ENCODE measurements at regions not wholly inside any gene's neighbourhood (a gene's known extent, or its start where the extent isn't known, plus 50 kb on each side); places are given as distances from the start of the nearest gene placed in this dataset.

DNA sequence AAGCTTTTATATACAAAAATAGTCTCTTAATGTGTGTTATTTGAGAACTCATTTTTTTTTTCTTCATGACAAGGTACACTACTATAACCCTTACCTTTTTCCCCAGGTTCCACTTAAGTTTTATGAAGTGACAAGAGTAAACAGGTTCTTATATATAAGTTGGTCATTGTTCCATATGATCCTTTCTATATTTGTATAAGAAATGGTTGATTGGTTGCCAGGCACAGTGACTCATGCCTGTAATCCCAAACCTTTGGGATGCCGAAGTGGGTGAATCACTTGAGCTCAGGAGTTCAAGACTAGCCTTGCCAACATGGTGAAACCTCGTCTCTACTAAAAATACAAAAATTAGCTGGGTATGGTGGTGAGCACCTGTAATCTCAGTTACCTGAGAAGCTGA, 108.3 kb downstream of the PCSK1 start:
- no peak overlapping the region for H2AK5ac ChIP-seq (ENCODE audit: low read depth, low read length)
- H3K4ac ChIP-seq (replicated peaks; ENCODE audit: insufficient read length, low read depth, low read length) = no peak overlapping the region
- TF ChIP-seq BCL11A (IDR thresholded peaks at IDR 0.05; ENCODE audit: low read depth in 2 of 2, low read length in 2 of 2) = no peak
- TF ChIP-seq ASH2L (IDR thresholded peaks at IDR 0.05; ENCODE audit: low read length) = no peak
- no peak for TF ChIP-seq SRF (IDR thresholded peaks at IDR 0.05; ENCODE audit: low read depth, low read length)
- TF ChIP-seq CREB1 (IDR thresholded peaks at IDR 0.05) = no peak
- TF ChIP-seq TBP (IDR thresholded peaks at IDR 0.05; ENCODE audit: low read depth, low read length) = no peak
- no peak for TF ChIP-seq SIN3A (conservative IDR thresholded peaks at IDR 0.05 in 1 of 2, IDR thresholded peaks at IDR 0.05 in 1 of 2; ENCODE audit: low read depth in 1 of 2, low read length in 2 of 2)
- no peak for TF ChIP-seq BACH1 (IDR thresholded peaks at IDR 0.05; ENCODE audit: low read length)
- no peak for TF ChIP-seq CEBPB (IDR thresholded peaks at IDR 0.05; ENCODE audit: low read depth, low read length)
- no peak for TF ChIP-seq POLR2AphosphoS5 (IDR thresholded peaks at IDR 0.05; ENCODE audit: low read depth, low read length)
- no peak for TF ChIP-seq TAF1 (IDR thresholded peaks at IDR 0.05; ENCODE audit: low read depth, low read length)
- no peak for TF ChIP-seq SIRT6 (IDR thresholded peaks at IDR 0.05; ENCODE audit: low read length)
- no peak overlapping the region for H2AFZ ChIP-seq (ENCODE audit: low read length)
- no peak overlapping the region for H3K56ac ChIP-seq (replicated peaks; ENCODE audit: insufficient read length, low read depth, low read length)
- no peaks in the 10 kb centered on the region for H3K79me1 ChIP-seq (ENCODE audit: low read depth, low read length)
- no peak overlapping the region for H3K4me2 ChIP-seq (ENCODE audit: insufficient read depth in 1 of 2, low read depth in 2 of 2, low read length in 2 of 2)
- no peaks in the 10 kb centered on the region for H4K20me1 ChIP-seq (replicated peaks in 1 of 2; ENCODE audit: control insufficient read depth in 1 of 2, insufficient read depth in 2 of 2, low read length in 2 of 2)
- H2BK12ac ChIP-seq (ENCODE audit: low read depth, low read length) = no peak overlapping the region
- H3K27me3 ChIP-seq (replicated peaks in 1 of 4; ENCODE audit: control insufficient read depth in 3 of 4, extremely low read depth in 1 of 4, insufficient read depth in 3 of 4, low read length in 3 of 4) = no peaks in the 10 kb centered on the region
- no peak overlapping the region for H2BK20ac ChIP-seq (ENCODE audit: low read length)
- no peak overlapping the region for H3K23ac ChIP-seq (ENCODE audit: insufficient read length)
- 91% methylated on average over 2 of the region's 2 CpGs; no CpG with 5 or more reads in 1 of the 2 experiments for WGBS, 2 experiments (ENCODE audit: extremely low coverage in 1 of 2, insufficient coverage in 1 of 2, insufficient read length in 1 of 2, insufficient replicate concordance in 2 of 2, low coverage in 1 of 2, low lambda C conversion rate in 2 of 2, missing lambda C conversion rate in 1 of 2)
- H3K4me1 ChIP-seq (replicated peaks in 1 of 4; ENCODE audit: control insufficient read depth in 3 of 4, insufficient read depth in 4 of 4, low read length in 3 of 4) = no peaks in the 10 kb centered on the region
- no peak overlapping the region for H3K9ac ChIP-seq (replicated peaks in 1 of 4; ENCODE audit: extremely low read depth in 1 of 4, low read depth in 3 of 4, low read length in 3 of 4)
- no peak overlapping the region for H4K8ac ChIP-seq (ENCODE audit: extremely low read depth, insufficient read depth, low read length)
- POLR2A ChIA-PET (ENCODE audit: partially characterized antibody) = interaction anchor here (0.7 kb wide), 1 partner anchor 440 kb away, joined by 3 read pairs; no protein-coding TSS in a partner anchor
- no peak overlapping the region for H3K18ac ChIP-seq (ENCODE audit: extremely low read depth, low read length)
- no peak overlapping the region for H3K27ac ChIP-seq (ENCODE audit: low read depth, low read length)
- no peak overlapping the region for H3K4me3 ChIP-seq (ENCODE audit: extremely low read depth in 1 of 4, insufficient read depth in 2 of 4, low read depth in 3 of 4, low read length in 4 of 4)
- FAIRE-seq (no peak), DNase-seq (ENCODE audit: low read depth in 1 of 2, low spot score in 2 of 2) (no peak)
- no peak overlapping the region for H2BK5ac ChIP-seq (ENCODE audit: low read depth, low read length)
- H3K36me3 ChIP-seq (ENCODE audit: control insufficient read depth in 2 of 4, insufficient read depth in 4 of 4, low read length in 3 of 4) = no peaks in the 10 kb centered on the region
- no peaks in the 10 kb centered on the region for H3K9me3 ChIP-seq (ENCODE audit: insufficient read depth in 2 of 2, low read depth in 1 of 2, low read length in 1 of 2)
- no peak overlapping the region for H3K14ac ChIP-seq (ENCODE audit: insufficient read length)
- CTCF ChIA-PET (ENCODE audit: partially characterized antibody) = interaction anchor here (0.9 to 1.4 kb wide), 5 partner anchors 9 to 124 kb away, joined by 3 to 6 read pairs (median 4); no protein-coding TSS in a partner anchor
- no peaks in the 10 kb centered on the region for H3K79me2 ChIP-seq (ENCODE audit: control insufficient read depth in 1 of 2, insufficient read depth in 2 of 2, low read length in 2 of 2)
- H2BK15ac ChIP-seq (ENCODE audit: low read length) = no peak overlapping the region
- H4K5ac ChIP-seq (ENCODE audit: insufficient read length, low read depth, low read length) = no peak overlapping the region
- H3K23me2 ChIP-seq (ENCODE audit: low read depth, low read length) = no peaks in the 10 kb centered on the region
- no peak overlapping the region for H4K91ac ChIP-seq (replicated peaks; ENCODE audit: insufficient read length, low read length)
- no peak overlapping the region for H2BK120ac ChIP-seq (replicated peaks; ENCODE audit: low read depth, low read length)

Measured in H1 (cell line).